GM20000 (cell line): ENCODE measurements at regions not wholly inside any gene's neighbourhood (a gene's known extent, or its start where the extent isn't known, plus 50 kb on each side); places are given as distances from the start of the nearest gene placed in this dataset.
"Not testable (repeated sequence)": the region's sequence is repeated elsewhere in the genome, so short reads cannot be mapped to it uniquely, and the experiment has no call there.

Experiments used
- DNase-seq: peaks from one replicate; pipeline ENCODE4 v3.0.0; 2012; ENCODE audit warnings: low spot score
- TF ChIP-seq, protein P1 (sequence below): IDR thresholded peaks from 2 replicates; pipeline ENCODE4 v1.5.1; 2012; ENCODE audit warnings: mild to moderate bottlenecking, control low read depth; ENCODE audit errors: extremely low read depth, missing control alignments

DNA sequence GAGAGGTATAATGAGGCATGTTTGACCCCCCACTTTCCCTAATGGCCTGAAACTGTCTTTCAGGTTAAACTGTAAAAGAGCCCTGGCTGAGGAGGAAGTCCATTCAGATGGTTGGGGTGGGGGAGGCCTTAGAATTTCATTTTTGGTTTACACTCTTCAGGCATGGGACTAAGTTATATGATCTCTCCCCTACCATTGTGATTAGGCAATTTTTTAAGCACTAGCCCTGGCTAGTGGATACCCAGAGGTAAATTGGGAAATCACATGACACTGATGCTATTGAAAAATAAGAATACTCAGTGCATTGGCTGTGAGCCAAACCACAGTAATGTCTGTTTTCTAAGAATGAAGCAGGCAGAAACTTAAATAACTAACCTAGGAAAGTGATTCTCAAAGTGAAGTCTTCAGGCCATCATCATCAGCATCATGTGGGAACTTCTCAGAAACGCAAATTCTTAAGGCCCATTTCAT lies 149.7 kb downstream of the RRAGB start:
- TF ChIP-seq, protein P1, sequence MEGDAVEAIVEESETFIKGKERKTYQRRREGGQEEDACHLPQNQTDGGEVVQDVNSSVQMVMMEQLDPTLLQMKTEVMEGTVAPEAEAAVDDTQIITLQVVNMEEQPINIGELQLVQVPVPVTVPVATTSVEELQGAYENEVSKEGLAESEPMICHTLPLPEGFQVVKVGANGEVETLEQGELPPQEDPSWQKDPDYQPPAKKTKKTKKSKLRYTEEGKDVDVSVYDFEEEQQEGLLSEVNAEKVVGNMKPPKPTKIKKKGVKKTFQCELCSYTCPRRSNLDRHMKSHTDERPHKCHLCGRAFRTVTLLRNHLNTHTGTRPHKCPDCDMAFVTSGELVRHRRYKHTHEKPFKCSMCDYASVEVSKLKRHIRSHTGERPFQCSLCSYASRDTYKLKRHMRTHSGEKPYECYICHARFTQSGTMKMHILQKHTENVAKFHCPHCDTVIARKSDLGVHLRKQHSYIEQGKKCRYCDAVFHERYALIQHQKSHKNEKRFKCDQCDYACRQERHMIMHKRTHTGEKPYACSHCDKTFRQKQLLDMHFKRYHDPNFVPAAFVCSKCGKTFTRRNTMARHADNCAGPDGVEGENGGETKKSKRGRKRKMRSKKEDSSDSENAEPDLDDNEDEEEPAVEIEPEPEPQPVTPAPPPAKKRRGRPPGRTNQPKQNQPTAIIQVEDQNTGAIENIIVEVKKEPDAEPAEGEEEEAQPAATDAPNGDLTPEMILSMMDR = no peak
- peak; percentile 8 for DNase-seq

DNA sequence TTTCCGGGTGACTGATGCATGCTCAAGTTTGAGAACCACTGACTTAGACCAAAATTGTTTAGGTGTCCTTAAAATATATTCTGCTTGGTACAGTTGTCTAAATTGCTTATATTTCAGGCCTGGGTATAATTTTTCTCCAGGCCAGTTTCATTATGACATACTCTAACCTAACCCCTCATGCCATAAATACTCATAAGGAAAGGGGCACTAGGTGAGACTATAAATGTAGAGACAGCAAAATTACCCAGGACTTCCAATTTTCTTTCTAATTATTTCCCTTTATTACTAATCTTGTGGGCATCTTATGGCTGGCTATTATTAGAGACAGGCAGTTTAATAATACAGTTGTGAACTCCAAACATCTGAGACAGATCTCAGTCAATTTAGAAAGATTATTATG lies 150.2 kb downstream of the RRAGB start:
- TF ChIP-seq, protein P1 = no peak
- DNase-seq = no peak

DNA sequence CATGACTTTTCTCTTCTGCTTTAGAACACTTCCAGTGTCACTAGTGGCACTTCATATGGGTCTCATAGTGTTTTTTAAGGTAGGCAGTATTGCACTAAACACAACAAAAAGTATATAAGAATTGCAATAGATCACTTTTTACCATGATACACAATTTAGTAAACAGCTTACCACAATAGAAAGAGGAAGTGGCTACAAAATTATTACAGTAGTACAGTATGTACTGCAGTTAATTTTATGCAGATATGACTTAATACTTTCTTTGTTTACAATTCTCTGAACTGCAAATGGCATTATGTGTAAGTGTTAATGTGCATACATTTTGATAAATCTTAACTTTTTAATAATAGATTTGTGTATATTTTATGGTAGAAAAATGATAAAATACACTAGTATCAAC lies 157.3 kb downstream of the RRAGB start:
- DNase-seq = no peak
- TF ChIP-seq, protein P1 = no peak

DNA sequence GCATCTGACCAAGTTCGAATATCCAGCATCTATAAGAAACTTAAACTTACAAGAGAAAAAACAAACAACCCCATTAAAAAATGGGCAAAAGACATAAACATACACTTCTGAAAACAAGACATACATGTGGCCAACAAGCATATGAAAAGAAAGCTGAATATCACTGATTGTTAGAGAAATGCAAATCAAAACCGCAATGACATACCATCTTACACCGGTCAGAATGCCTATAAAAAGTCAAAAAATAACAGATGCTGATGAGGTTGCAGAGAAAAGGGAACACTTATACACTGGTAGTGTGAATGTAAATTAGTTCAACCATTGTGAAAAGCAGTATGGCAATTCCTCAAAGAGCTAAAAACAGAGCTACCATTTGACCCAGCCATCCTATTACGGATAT lies 166.0 kb downstream of the RRAGB start:
- DNase-seq = not testable (repeated sequence)

DNA sequence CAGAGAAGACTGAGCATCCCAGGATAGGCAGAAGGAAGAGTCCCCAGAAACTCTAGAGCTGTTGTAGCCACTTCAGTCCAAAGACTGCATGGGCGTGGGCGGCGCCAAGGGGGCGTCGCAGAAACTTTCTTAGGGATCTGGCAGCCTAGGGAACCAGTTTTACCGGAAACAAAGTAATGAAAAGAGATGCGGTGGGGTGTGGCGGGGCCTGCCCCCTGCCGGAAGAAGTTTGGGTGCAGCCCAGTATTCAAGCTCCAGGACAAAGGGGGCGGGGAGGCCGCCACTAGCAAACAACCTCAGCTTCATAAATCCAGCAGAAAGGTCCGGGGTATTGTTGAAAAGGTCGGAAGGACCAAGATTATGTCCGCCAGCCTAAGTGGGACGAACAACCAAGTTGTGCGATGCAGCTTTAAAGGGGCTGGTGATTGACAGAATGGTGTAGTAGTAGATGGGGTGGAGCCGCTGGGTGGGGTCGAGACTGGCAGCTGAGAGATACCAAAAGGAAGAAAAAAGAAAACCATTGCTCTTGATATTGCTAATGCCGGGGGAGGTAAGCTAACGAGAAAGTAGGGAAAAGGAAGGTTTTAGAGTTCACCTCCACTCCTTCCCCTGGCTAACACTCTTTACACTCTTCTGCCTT lies 190.5 kb downstream of the RRAGB start:
- peak; percentile 52 for DNase-seq
- TF ChIP-seq, protein P1 = peak; percentile 30

DNA sequence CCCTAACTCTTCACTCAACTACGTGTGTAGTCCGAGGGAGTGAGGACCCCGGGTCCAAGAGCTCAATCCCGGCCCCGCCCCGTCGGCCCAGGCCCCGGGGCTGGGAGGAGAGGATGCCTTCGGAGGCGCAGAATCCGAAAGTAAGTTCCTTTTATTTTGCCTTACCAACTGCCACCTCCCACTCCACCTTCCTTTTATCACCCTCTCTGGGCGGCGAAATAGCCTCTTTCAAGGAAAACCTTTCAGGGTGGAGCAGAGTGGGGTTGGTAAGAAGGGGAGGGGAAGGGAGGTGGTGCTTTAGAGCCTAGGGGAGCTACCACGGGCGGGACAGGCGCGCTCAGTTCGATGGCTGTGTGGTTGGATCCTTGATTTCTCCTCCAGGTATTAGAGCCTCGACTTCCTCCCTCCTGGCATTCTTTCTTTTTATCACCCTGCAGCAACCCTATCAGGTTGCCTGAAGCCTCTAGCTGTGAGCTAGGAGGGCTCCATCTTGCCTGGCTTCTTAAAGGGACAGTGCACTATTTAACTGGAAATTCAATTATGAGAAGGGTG lies 191.2 kb downstream of the RRAGB start:
- DNase-seq = peak; percentile 14
- TF ChIP-seq, protein P1 = no peak

DNA sequence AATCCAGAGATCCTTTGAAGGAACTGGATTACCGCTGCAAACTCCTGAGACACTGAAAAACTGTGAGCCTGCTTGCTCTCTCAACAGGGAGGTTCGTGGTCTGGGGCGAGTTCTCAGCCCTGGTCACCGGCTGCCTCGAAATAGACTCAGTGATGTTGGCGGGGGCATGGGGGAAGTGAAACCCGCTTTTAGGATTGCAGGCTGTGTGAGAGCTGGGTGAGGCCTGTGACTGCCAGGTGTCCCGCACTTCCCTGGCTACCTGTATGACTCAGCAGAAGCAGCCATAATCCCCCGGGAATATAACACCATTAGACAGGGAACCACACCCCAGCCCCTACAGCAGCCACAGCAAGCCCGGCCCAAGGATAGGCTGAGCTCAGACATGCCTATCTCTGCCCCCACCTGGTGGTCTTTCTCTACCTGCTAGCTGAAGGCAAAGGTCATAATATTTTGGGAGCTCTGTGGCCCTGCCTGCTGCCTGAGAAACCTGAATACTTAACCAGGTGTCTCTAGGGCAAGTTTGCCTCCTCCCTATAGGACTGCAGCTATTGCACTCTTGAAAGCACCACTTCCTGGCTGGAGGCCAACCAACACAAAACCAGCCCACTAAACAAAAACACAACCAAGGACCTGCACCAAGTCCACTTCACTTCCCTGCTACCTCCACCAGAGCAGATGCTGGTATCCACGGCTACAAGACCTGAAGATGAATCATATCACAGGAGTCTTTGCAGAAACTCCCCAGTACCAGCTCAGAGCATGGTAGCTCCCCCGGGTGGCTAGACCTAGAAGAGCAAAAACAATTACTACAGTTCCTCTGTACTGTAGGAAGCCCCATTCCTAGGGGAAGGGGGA lies 202.0 kb downstream of the RRAGB start:
- TF ChIP-seq, protein P1 = peak; percentile 2
- DNase-seq = peak; percentile 29
